Esophagus squamous epithelium (tissue), 4 donors: ENCODE measurements at regions not wholly inside any gene's neighbourhood (a gene's known extent, or its start where the extent isn't known, plus 50 kb on each side); places are given as distances from the start of the nearest gene placed in this dataset.

ENCODE experiments used
- CTCF ChIP-seq, 6 experiments: fragments of 450-650 bp in 4 of 6; fragments of 200-600 bp in 2 of 6; sonication (generic) in 2 of 6; IDR thresholded peaks; one replicate each; pipeline ENCODE4 v1.5.1; 2016 to 2019; ENCODE audit warnings: antibody characterized with exemption in 6 of 6, mild to moderate bottlenecking in 4 of 6, moderate library complexity in 4 of 6
- POLR2A ChIP-seq, 4 donors: fragments of 450-650 bp; IDR thresholded peaks; one replicate each; pipeline ENCODE4 v1.6.1; 2017; ENCODE audit warnings: antibody characterized with exemption in 4 of 4, mild to moderate bottlenecking in 4 of 4, moderate library complexity in 3 of 4

GRCh38 chr17:62901544-62901943, 64.5 kb upstream of the TANC2 start:
- no peak for TF ChIP-seq POLR2A (IDR thresholded peaks at IDR 0.05)
- TF ChIP-seq CTCF (IDR thresholded peaks at IDR 0.05), result no peak
